Endothelial cell of umbilical vein (primary cell): ENCODE measurements at regions not wholly inside any gene's neighbourhood (a gene's known extent, or its start where the extent isn't known, plus 50 kb on each side); places are given as distances from the start of the nearest gene placed in this dataset.

Source experiments
- BruUV-seq: library from RNA; stranded (reverse); fragments of 400-500 nt; replicated peaks from 2 replicates; lab custom pipeline; 2021; lab: Mats Ljungman, UMichigan
- CTCF ChIA-PET: fragments of 300-600, 350-600 bp; sonication (Branson Sonifier 250); formaldehyde crosslinking; loops from one replicate; lab custom pipeline; 2021; ENCODE audit warnings: antibody characterized with exemption, inconsistent platforms; lab: Charles Lee
- POLR2A ChIA-PET: fragments of 300-600, 350-600 bp; sonication (Branson Sonifier 250); formaldehyde crosslinking; loops from one replicate; lab custom pipeline; 2021; ENCODE audit warnings: antibody characterized with exemption, inconsistent platforms; lab: Charles Lee
- DNase-seq: peaks from one replicate; pipeline ENCODE4 v3.0.0-alpha.2; 2011; ENCODE audit warnings: low read depth, low spot score
- FAIRE-seq: peaks from 2 replicates; lab custom pipeline; 2011; peaks lifted over from hg19 to GRCh38; lab: Jason Lieb, UNC
- H2AFZ ChIP-seq: 2 replicates; pipeline ENCODE4 v1.6.0; 2012; ENCODE audit warnings: low read depth, low read length, control low read depth, inconsistent platforms
- H3K27ac ChIP-seq: 2 replicates; pipeline ENCODE4 v1.5.1; 2011; ENCODE audit warnings: low read depth, mild to moderate bottlenecking, control low read depth, low read length, moderate library complexity; ENCODE audit not compliant: insufficient read depth
- H3K27me3 ChIP-seq, 2 experiments: 2 replicates each; pipeline versions ENCODE4 v1.6.0 to v1.6.1; 2011; ENCODE audit warnings: low read length in 2 of 2, mixed read lengths in 1 of 2; ENCODE audit not compliant: control insufficient read depth in 2 of 2, insufficient read depth in 2 of 2
- H3K36me3 ChIP-seq, 2 experiments: 2 replicates in 1 of 2; 3 replicates in 1 of 2; pipeline ENCODE4 v1.5.1; 2011; ENCODE audit warnings: low read length in 2 of 2, mild to moderate bottlenecking in 1 of 2, moderate library complexity in 1 of 2; ENCODE audit not compliant: control insufficient read depth in 2 of 2, insufficient read depth in 2 of 2; ENCODE audit errors: extremely low read depth in 1 of 2
- H3K4me1 ChIP-seq: 3 replicates; pipeline ENCODE4 v1.5.1; 2011; ENCODE audit warnings: mild to moderate bottlenecking, low read length; ENCODE audit not compliant: control insufficient read depth, insufficient read depth; ENCODE audit errors: extremely low read depth
- H3K4me2 ChIP-seq: 2 replicates; pipeline ENCODE4 v1.6.1; 2011; ENCODE audit warnings: low read length, control low read depth, mixed read lengths; ENCODE audit not compliant: insufficient read depth
- H3K4me3 ChIP-seq, 3 experiments: fragments of 200-600 bp in 1 of 3; sonication (generic), shearing (Covaris generic) in 1 of 3; replicated peaks in 1 of 3; 2 replicates each; pipeline ENCODE4 v1.5.1; 2011 to 2016; ENCODE audit warnings: control low read depth in 3 of 3, low read length in 3 of 3, mild to moderate bottlenecking in 2 of 3, inconsistent platforms in 1 of 3, low read depth in 1 of 3, moderate library complexity in 1 of 3; ENCODE audit not compliant: insufficient read depth in 1 of 3
- H3K79me2 ChIP-seq: 2 replicates; pipeline ENCODE4 v1.6.0; 2012; ENCODE audit warnings: low read length, inconsistent platforms; ENCODE audit not compliant: control insufficient read depth, insufficient read depth
- H3K9ac ChIP-seq: replicated peaks from 2 replicates; pipeline ENCODE3; 2011; ENCODE audit warnings: low read length, control low read depth; ENCODE audit not compliant: insufficient read depth; ENCODE audit errors: extremely low read depth
- H3K9me1 ChIP-seq: replicated peaks from 3 replicates; pipeline ENCODE4 v1.6.0; 2011; ENCODE audit warnings: mild to moderate bottlenecking, low read length; ENCODE audit not compliant: control insufficient read depth, insufficient read depth; ENCODE audit errors: extremely low read depth
- H3K9me3 ChIP-seq: replicated peaks from 2 replicates; pipeline ENCODE4 v1.5.1; 2012; ENCODE audit warnings: low read length, inconsistent platforms; ENCODE audit not compliant: control insufficient read depth, insufficient read depth
- H4K20me1 ChIP-seq: replicated peaks from 2 replicates; pipeline ENCODE3; 2011; ENCODE audit warnings: mild to moderate bottlenecking, low read length; ENCODE audit not compliant: control insufficient read depth, insufficient read depth; ENCODE audit errors: extremely low read depth
- EZH2 ChIP-seq: IDR thresholded peaks from 2 replicates; pipeline ENCODE4 v1.6.1; 2012; ENCODE audit warnings: borderline replicate concordance, low read depth, mild to moderate bottlenecking, moderate library complexity, low read length, inconsistent platforms; ENCODE audit not compliant: severe bottlenecking
- GATA2 ChIP-seq: IDR thresholded peaks from 2 replicates; pipeline ENCODE4 v1.7.0; 2011; ENCODE audit warnings: low read depth, mild to moderate bottlenecking, moderate library complexity, mixed read lengths, low read length; ENCODE audit not compliant: insufficient read length, insufficient read depth
- JUN ChIP-seq: IDR thresholded peaks from 2 replicates; pipeline ENCODE4 v1.6.1; 2011; ENCODE audit warnings: borderline replicate concordance, low read depth; ENCODE audit not compliant: insufficient read length, insufficient read depth
- POLR2A ChIP-seq: IDR thresholded peaks from 2 replicates; pipeline ENCODE4 v1.6.1; 2012; ENCODE audit warnings: low read depth, mild to moderate bottlenecking, control low read depth, low read length
- dilution Hi-C: fragments of 300-500 bp; cut with MboI; formaldehyde crosslinking; loops from one replicate; pipeline ENCODE4 v1.15.0; 2019; ENCODE audit warnings: low sequenced_read_pairs; ENCODE audit not compliant: extremely low pct_ligation_motif_present
- intact Hi-C: fragments of 100-400 bp; cut with micrococcal nuclease; formaldehyde crosslinking; loops from one replicate; pipeline ENCODE4 v1.10.0; 2022
- TF ChIP-seq, protein P1 (sequence below): IDR thresholded peaks from 2 replicates; pipeline ENCODE4 v1.6.1; 2011; ENCODE audit not compliant: insufficient read depth, insufficient read length
- TF ChIP-seq, protein P2 (sequence below), 2 donors: IDR thresholded peaks; 1 replicate in 1 of 2; 2 replicates in 1 of 2; pipeline ENCODE4 v1.5.1; 2011; ENCODE audit warnings: low read length in 2 of 2, mild to moderate bottlenecking in 2 of 2, moderate library complexity in 2 of 2, control low read depth in 1 of 2, inconsistent platforms in 1 of 2, low read depth in 1 of 2; ENCODE audit not compliant: insufficient read depth in 1 of 2; ENCODE audit errors: extremely low read depth in 1 of 2

DNA sequence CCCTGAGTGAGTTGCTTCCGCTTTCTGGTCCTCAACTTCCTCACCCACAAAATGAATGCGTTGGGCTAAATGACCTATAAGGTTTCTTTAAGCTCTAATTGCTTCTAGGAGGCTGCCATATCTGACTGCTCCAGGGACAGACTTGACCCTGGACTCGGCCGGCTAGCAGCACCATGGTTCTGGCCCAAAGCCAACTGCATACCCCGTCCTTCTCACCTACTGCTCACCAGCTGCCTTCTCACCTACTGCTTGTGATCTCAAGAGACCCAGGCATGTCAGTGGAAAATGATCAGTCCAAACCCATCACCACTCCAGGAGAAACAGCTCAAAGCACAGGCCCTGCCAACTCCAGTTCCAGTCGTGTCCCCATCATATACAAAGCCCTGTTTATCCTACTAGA lies 124.3 kb upstream of the IRX5 start:
- H3K27me3 ChIP-seq, result no peaks in the 10 kb centered on the region
- H3K9me3 ChIP-seq, result no peaks in the 10 kb centered on the region
- H2AFZ ChIP-seq, result no peak overlapping the region
- no TSS peak for BruUV-seq
- dilution Hi-C loops (no loop called here), intact Hi-C loops (no loop called here)
- no peaks in the 10 kb centered on the region for H3K4me1 ChIP-seq
- no peak overlapping the region for H3K4me2 ChIP-seq
- H3K4me3 ChIP-seq, result no peak overlapping the region
- DNase-seq (no peak), FAIRE-seq (no peak)
- TF ChIP-seq EZH2 (no peak), JUN (no peak), POLR2A (no peak)
- TF ChIP-seq, protein P1, sequence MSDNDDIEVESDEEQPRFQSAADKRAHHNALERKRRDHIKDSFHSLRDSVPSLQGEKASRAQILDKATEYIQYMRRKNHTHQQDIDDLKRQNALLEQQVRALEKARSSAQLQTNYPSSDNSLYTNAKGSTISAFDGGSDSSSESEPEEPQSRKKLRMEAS, result no peak
- H4K20me1 ChIP-seq, result no peaks in the 10 kb centered on the region
- no peaks in the 10 kb centered on the region for H3K79me2 ChIP-seq
- no peaks in the 10 kb centered on the region for H3K36me3 ChIP-seq
- ChIA-PET CTCF (no interaction called here), POLR2A (no interaction called here)
- no peaks in the 10 kb centered on the region for H3K9me1 ChIP-seq
- H3K27ac ChIP-seq, result no peak overlapping the region
- H3K9ac ChIP-seq, result no peak overlapping the region

GRCh38 chr16:54805648-54806047 lies 125.0 kb upstream of the IRX5 start:
- FAIRE-seq (no peak), DNase-seq (no peak)
- TF ChIP-seq JUN (no peak), GATA2 (no peak), EZH2 (no peak)
- TF ChIP-seq, protein P2, sequence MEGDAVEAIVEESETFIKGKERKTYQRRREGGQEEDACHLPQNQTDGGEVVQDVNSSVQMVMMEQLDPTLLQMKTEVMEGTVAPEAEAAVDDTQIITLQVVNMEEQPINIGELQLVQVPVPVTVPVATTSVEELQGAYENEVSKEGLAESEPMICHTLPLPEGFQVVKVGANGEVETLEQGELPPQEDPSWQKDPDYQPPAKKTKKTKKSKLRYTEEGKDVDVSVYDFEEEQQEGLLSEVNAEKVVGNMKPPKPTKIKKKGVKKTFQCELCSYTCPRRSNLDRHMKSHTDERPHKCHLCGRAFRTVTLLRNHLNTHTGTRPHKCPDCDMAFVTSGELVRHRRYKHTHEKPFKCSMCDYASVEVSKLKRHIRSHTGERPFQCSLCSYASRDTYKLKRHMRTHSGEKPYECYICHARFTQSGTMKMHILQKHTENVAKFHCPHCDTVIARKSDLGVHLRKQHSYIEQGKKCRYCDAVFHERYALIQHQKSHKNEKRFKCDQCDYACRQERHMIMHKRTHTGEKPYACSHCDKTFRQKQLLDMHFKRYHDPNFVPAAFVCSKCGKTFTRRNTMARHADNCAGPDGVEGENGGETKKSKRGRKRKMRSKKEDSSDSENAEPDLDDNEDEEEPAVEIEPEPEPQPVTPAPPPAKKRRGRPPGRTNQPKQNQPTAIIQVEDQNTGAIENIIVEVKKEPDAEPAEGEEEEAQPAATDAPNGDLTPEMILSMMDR (IDR thresholded peaks at IDR 0.05; ENCODE audit: extremely low read depth in 1 of 2, insufficient read depth in 1 of 2, low read depth in 1 of 2, low read length in 2 of 2), result no peak
- POLR2A ChIA-PET, result no interaction called here
- no TSS peak for BruUV-seq
- Histone ChIP-seq H3K4me3 (no peak overlapping the region), H3K27ac (no peak overlapping the region), H3K4me1 (no peaks in the 10 kb centered on the region), H3K9me1 (no peaks in the 10 kb centered on the region), H3K4me2 (no peak overlapping the region), H3K36me3 (no peaks in the 10 kb centered on the region), H3K79me2 (no peaks in the 10 kb centered on the region), H2AFZ (no peak overlapping the region), H3K9ac (no peak overlapping the region), H3K9me3 (no peaks in the 10 kb centered on the region), H4K20me1 (no peaks in the 10 kb centered on the region), H3K27me3 (no peaks in the 10 kb centered on the region)
- CTCF ChIA-PET, result no interaction called here
- intact Hi-C loops (no loop called here), dilution Hi-C loops (no loop called here)
